22Rv1 (cell line): ENCODE measurements at regions not wholly inside any gene's neighbourhood (a gene's known extent, or its start where the extent isn't known, plus 50 kb on each side); places are given as distances from the start of the nearest gene placed in this dataset.

Experiments
- CTCF ChIP-seq: fragments of 450-650 bp; IDR thresholded peaks from 2 replicates; pipeline ENCODE4 v1.5.1; 2017; ENCODE audit warnings: mild to moderate bottlenecking
- ZFX ChIP-seq: fragments of 450-650 bp; IDR thresholded peaks from 2 replicates; pipeline ENCODE4 v1.6.1; 2017; ENCODE audit warnings: antibody characterized with exemption, borderline replicate concordance

DNA sequence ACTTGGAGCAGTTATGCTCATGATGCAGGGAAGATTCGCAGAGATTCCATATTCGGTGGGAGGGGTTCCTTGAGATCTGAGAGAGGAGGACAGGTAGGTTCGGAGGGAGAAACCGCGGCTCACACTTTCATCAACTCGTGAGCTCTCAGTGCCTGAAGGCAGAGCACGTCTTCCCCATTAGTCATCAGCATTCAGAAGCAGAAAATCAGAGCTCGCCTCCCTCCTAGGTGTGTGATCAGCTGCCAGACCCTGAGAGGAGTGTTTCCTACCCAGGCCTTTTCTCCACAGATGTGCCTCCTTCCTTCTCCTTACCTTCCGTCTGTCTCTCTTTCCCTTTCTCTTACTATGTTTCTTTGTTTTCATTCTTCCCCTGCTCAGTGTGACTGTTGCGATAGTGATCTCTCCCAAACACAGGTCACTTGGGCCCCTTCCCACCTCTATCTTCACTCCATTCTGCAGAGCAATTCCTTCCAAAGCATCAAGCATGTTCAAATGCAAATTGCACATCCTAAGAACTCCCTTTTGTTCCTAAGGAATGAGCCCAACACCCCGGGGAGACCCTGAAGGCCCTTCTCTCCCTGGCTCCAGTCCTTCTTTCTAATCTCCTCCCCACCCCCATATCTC, 389.5 kb downstream of the UQCRFS1 start:
- TF ChIP-seq CTCF (no peak), ZFX (no peak)
